C1 segment of cervical spinal cord (tissue), 14 donors: ENCODE measurements at regions not wholly inside any gene's neighbourhood (a gene's known extent, or its start where the extent isn't known, plus 50 kb on each side); places are given as distances from the start of the nearest gene placed in this dataset.

Experiments used
- DNase-seq, 14 donors: peaks; one replicate each; lab custom pipeline; 2025; lab: John Stamatoyannopoulos, UW

DNA sequence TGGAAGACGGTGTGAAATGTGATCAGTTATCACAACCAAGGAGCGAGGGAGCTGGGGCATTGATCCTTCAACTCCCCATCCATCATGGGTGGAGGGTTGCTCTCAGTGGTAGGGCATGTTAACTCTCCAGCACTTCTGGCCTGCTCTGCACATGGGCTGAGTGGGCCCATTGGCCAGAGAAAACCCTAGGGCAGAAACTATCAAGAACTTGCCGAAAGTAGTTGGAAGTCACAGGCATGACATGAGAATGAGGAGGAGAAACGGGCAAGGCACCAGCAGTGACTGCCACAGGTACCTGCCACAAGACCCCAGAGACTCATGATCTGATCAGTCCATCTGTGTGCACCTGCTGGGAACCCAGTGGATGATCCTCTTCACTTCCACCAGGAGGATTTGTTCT is 50.9 kb upstream of the CXCL14 start:
- no peak for DNase-seq

GRCh38 chr5:135628771-135629563 is 50.2 kb upstream of the CXCL14 start:
- DNase-seq: no peak
